Fibroblast of skin of scalp (primary cell): ENCODE measurements at regions not wholly inside any gene's neighbourhood (a gene's known extent, or its start where the extent isn't known, plus 50 kb on each side); places are given as distances from the start of the nearest gene placed in this dataset.

ENCODE experiments used
- DNase-seq: peaks from one replicate; pipeline ENCODE4 v3.0.0-alpha.2; 2013

DNA sequence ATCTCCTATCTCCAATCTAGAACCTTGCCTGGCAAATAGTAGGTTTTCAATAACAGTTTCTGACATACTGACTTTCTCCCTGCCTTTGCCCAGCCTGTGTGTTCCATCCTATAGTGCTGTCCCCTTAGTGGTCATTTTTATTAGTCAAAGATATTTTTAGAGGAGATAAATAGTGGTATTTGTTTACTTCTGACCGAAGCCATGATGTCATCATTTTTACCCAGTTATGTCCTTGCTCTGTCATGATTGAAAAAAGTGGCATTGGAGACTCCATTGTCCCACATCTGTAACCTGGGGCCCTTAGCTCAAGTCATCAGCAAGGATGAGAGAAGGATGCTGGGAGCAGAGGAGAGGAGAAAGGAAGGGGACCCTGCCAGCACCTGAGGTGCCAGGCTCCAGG lies 80.6 kb upstream of the ATP2B2 start:
- DNase-seq, result no peak

DNA sequence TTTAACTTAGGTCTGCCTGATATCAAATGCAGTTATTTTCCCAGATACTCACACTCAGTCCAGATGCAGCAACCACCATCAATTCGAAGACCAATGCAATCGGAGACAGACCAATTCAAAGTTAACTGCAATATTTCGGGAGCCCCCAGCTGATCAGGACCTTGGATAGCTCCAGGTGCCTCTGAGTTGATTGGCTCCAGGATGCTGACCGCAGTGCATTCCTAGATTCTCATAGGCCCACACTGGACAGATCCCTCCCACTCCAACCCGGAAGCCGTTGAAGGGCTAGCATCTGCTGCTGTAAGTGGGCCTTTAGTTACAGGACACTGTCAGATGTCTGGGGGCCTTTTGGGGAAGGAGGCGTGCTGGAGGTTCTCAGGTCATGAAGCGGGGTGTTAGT lies 89.5 kb upstream of the ATP2B2 start:
- DNase-seq, result peak; percentile 74

DNA sequence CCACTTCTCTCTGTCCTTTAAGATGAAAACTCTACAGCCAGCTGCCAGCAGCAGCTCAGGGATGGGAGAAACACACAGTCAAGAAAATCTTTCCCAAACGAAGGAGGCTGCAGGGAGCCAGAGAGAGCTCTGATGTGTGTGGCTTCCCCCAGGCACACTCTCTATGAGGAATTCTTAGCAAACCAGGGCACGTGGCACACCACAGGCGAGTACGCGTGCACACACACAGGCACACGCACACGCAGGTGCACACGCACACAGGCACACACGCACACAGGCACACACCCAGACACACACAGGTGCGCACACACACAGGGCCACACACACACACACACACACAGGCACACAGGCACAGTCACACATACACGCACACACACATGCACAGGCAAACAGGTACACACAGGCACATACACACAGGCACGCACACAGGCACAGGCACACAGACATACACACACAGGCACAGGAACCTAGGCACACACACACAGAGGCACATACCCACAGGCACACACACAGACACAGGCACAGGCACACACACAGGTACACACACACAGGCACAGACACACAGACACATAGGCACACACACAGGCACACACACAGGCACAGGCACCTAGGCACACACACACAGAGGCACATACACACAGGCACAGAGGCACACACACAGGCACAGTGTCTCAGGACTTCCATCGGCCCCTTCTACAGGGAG lies 91.5 kb upstream of the ATP2B2 start:
- DNase-seq, result no peak

DNA sequence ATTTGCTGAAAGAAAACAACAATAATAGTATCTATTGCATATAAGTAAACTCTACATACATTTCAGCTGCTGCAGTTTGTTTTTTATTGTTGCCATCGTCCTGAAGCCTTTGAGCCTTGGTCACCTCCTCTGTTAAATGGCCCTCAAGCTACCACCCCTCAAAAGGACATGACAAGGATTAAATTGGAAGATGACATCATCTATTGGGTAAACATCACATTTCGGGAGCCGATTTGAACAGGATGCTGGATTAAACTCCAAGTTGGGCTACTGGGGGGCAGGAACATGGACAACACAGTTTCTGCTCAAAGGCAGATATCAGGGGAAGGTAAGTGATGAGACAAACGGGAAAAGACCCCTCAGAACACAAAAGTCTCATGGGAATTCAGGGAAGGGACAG lies 92.3 kb upstream of the ATP2B2 start:
- DNase-seq, result no peak

DNA sequence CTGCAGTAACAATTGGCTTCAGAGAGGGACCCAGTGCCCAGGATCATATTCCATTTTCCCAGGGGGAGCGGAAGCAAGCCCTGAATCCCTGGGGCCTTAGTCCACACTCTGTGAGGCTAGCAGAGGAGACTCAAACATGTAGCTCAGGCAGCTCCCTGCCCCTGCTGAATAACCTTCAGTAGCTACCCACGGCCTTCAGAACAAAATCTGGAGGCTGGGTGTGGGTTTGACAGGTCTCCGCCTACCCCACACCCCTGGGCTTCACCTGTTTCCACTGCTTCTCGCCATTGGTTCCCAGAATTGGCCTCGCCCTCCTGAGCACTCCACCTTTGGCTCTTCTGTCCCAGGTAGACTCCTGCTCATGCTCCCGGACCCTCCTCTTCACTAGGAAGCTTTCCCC lies 93.6 kb upstream of the ATP2B2 start:
- no peak for DNase-seq

DNA sequence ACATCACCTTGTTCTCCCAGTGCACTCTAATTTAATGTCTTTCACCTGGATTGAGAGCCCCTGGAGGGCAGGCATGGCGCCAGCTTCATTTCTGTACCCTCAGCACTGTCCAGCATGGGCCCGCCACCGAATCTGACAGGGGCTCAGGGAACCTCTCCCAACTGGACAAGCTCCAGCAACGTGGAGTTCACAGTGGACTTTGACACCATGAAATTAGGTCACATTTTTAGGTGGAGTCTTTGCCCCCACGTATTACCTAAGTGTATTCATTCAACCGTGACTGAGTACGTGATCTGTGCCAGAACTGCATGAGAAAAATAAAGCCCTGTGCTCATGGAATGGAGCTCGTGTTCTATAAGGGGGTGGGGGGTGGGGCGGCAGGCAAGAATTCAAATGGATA lies 94.1 kb upstream of the ATP2B2 start:
- no peak for DNase-seq

DNA sequence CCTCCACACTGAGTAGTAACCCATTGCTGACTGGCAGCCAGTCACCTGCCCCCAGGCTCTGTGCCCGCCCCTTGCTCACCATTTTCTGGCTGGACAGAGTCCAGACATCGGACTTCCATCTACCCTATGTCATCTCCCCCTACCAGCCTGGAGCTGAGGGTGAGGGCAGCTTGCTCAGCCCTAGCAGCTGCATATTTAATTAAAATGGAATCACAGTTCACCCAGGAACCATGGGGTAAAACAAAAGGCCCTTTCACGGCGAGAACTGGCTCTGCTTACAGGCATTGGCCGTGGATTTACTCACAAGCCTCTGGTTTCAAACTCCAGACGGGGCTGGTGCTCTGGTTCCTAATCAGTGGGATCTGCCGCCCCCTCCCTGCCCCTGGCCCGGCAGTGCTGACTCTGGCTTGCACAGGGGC lies 94.9 kb upstream of the ATP2B2 start:
- DNase-seq, result no peak

DNA sequence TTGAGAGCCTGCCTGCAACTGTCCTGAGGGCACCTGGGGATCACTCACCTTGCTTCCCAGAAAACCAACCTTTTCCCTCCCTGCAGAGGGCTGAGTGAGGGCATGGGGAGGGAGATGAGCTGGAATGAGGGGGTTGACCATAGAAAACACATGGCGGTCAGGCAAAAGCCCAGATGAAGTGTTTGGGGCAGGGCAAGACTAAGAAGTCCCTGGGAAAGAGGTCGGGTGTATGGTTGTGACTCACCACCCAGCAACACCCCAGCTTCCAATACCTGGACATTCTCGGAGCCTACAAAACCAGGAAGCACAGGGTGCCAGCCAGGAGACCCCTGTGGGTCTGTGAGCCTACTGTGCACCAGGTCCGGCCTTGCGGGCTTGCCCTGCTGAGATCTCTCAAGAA lies 95.3 kb upstream of the ATP2B2 start:
- DNase-seq, result no peak

DNA sequence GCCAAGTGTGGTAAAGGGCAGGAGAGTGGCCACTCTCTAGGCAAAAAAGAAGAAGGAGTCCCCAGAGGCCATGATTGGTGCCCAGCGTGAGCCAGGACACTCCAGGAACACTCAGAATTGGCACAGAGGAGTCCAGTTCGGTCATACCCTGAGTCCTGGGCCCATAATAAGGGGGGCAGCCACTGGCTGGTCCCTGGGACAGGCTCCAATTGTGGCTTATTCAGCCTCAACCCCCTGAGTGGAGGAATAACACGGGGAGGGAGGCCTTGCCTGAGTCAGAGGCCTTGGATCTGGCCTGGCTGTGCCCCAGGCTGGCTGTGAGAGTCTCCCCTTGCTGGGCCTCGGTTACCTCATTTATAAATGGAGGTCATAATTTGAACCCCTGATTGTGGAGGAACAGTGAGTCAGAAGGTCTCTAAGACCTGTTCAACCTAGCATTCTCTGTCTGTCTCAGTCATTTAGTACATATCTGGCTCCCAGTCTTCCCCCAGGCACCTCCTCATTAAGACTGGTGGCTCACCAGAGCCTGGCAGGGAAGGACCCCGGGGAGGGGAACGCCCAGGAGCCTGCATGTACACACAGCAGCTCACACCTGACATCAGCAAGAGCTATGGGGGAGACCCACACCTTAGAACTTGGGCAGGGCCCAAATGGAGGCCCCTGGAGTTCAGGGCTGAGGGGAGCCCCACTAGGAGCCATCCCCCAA lies 95.9 kb upstream of the ATP2B2 start:
- DNase-seq, result no peak

DNA sequence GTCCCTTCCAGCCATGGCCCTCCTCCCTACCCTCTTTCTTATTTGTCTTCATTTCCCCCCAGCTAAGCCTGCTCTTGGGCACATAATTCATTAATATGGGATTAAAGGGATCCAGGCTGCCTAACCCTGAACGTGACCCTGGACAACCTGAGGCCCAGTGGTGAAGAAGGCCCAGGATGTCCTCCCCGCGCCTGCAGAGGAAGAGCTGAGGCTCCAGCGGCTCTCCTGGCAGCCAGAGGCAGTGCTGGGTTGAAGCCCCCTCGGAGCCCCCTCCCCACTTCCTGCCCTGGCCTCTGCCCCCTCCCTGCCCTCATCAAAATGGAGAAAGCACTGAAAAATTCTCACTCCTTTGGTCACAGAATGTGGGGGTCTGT lies 96.5 kb upstream of the ATP2B2 start:
- no peak for DNase-seq

DNA sequence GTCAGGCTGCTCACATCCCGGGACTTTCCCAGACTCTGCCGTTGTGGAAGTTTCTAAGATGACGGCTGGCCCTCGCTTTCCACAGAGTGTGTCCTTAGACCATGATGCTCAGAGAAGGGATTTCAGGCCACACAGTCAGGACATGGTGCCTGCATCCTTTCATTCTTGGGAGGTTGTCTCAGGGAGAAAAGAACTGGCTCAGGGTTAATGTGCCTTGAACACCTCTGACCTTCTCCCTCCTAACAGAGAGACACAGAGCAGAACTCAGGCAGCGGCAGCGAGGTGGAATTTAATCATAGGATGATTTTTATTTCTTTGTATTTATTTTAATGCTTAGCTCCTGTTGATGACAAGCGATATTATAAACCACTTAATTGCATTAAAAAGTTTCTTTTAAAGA lies 96.9 kb upstream of the ATP2B2 start:
- DNase-seq, result no peak

DNA sequence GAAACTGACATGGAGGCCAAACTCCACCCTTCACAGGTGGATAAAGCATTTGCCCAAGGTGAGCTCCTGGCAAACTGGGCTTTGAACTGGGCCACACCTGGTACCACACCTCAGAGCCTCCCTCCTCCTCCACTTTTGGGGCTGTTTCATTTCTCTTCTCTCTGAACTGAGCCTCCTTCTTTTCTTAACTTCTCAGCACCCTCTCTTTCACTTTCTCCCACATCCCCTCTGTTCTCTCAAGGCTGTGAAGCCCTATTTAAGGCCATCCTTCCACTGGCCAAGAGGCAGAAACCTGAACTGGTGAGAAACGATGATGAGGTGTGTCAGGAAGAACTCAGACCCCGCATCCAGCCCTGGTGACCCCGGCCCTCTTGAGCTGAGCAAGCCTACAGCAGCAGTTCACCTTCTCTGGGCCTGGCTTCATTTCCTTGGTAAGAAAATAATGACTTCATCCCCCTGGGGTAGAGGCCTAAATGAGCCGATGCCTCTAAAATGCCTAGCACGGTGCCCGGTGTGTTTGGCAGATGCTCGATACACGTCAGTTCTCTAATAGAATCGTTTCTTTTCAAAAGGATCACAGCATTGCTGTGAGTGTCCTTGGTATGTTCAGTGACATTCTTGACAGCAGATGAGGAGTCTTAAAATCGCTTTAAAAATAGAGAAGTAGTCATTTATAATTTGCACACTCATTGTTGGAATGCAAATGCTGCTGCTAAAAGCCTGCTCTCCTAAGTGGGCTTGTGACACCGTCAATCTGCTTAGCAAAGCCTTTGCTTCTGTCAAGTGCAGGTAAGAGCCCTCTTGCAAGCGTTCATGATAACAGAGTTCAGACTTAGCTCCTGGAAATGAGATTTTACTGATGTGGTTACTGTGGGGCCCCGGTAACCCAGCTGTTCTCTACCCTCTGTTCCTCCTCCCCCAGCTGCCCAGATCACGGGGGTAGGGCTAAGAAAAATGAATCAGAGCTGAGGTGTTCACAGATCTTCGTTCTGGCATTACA lies 97.7 kb upstream of the ATP2B2 start:
- no peak for DNase-seq

DNA sequence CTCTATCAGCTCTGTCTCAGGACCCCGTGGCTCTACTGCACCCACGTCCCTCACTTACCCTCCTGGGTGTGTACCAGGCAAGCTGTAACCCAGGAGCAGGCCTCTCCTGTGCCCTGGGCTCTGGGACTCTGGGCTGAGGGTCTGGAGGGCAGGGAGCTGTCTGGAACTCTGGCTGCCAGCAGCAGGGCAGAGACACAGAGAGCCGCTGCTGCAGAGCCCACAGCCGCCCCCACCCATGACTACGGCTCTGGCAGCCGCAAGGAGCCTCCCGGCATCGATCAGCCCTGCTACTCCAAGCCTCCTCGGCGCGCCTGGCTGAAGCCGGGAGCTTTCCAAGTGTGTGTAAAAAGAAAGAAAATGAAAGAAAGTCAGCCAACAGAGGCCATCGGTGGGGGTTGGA lies 103.7 kb upstream of the ATP2B2 start:
- no peak for DNase-seq

DNA sequence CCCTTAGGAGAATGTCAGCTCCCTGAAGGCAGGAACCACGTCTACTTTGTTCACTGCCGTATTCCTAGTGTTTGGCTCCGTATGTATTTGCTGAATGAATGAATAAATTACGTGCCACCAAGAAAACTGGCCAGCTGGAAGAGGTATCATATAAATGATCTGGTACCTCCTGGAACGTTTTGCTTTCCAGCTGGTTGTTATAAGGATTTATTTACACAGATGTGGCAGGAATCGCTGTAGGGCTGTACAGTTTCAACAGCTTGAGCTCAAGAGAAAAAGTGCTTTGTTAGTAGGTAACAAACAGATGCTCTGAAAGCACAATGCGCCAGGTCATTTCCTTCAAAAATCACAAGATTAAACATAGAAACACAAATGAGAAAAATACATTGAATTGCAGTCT lies 108.8 kb upstream of the ATP2B2 start:
- DNase-seq, result no peak

DNA sequence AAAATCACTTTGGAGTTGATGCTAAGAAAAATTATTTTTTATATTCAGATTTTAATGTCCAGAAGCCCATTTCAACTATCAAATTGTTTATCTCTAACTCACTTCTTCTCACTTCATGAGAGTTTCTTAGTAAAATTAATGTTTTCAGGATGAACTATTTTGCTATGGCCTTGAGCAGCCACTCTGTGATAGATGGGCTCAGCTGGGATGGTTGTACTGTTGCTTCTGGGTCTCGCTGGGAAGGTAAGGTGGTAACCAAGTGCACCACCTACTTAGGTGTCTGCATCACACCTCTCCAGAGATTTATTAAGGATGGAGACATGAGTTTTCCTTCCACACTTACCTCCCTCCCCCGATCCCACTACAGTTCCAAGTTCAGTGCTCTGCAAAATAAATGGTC lies 110.3 kb upstream of the ATP2B2 start:
- DNase-seq, result no peak

DNA sequence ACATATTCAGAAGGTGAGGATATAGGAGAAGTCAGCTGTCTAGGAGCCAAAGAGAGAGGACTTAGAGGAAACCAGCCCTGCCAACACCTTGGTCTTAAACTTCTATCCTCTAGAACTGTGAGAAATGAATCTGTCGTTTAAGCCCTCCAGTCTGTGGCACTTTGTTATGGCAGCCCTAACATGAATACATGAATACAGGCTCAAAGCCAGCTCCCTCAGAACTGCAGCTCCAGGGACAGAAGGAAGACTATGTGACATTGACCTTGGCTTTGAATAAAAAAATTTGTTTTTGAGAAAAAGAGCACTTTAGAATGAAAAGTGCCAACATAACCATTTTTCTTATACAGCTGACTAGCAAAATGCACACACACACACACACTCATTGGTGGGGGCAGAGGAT lies 110.9 kb upstream of the ATP2B2 start:
- DNase-seq, result no peak

DNA sequence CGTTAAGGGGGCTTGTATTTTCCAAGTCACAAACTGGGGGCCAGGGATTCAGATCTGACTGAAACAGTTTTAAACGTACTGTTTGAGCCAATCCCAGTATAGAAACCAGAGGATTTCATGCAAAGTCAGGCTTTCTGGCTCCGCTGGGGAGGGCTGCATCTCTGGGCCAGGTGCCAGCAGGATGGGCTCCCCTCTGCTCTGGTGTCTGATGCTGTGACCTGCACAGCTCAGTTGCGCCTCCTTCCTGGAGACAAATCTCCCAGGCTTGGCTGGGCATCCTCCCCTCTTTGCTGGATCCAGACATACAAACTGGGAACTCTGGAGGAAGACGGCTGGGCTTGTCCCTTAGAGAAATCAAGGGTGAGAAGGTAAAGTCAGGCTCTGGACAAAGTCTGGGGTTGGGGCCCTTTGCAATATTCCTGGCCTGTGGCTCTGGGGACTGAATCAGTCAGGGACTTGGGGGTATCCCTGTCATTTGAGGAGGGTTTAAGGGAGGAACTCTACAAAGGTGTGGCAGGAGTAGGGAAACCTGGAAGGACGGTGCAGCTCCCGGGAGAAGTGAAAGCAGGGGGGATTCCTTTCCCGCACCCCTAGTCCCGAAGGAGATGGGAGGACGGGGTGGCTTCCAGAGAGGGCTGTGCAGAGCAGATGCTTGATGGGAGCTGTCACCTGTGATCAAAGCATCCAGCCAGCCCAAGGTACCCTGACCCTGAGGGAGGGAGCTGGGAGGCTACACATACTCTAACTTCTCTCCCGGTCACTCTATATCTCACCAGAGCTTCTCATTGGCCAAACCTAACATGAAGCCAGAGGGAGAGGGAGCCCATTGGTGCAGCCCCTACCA lies 114.8 kb upstream of the ATP2B2 start:
- no peak for DNase-seq

DNA sequence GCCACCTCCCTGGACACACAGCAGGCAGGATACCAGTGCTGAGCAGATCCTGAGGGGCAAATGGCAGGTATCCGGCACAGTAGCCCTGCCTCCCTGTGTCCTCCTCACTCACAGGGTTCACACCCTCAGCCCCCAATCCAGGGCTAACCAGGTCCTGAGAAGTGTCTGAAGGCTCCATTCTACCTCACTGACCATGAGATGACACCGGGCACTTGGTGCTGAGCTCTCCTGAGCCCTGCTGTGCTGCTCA lies 115.4 kb upstream of the ATP2B2 start:
- DNase-seq, result no peak

DNA sequence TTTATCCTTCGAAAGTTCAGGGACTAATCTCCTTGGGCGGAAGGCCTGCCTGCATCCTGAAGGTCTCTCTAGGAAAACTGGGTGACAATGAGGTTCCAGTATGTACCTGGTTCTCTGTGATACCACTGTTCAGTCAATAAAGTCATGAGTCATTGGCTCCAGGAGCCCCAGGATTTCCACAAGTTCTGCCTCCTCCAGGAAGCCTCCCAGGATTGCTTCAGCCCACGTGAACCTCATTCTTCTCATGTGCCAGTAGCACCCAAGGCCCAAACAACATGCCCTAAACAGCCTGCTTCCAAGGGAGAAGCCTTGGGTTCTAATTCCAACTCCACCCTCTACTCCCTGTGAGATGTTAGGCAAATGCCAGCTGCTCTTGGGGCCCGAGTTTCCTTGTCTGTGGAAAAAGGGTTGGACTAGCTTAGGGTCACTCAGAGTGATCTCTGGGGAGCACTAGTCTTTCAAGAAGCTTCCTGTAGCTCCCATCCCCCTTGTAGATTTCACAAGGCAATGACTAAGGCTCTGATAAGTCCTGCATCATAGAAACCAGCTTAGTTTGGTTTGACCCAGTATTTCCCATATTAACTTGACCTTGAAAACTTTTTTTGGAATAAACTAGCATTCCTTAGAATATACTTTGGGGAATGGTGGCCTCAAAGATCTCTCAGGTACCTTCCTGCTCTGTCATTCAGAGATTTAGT lies 118.3 kb upstream of the ATP2B2 start:
- DNase-seq, result no peak

DNA sequence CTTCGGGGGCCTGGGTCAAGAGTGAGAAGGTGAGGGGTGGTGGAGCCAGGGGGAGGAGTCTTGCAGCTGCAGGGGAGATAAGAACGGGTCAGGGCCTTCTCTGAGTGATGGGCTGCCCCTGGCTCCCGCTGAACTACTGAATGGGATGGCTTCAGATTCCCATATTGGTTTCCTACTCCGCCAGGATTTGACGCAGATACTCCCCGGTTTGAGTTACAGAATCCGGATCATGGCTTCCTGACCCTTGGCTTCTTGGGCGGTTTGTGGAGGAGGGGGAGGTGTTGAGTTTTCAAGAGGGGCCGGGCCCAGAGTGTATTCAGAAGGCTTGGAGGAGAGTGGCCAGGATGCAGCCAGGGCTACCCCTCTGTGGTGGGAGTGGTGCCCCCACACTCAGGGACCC lies 119.9 kb upstream of the ATP2B2 start:
- DNase-seq, result no peak

DNA sequence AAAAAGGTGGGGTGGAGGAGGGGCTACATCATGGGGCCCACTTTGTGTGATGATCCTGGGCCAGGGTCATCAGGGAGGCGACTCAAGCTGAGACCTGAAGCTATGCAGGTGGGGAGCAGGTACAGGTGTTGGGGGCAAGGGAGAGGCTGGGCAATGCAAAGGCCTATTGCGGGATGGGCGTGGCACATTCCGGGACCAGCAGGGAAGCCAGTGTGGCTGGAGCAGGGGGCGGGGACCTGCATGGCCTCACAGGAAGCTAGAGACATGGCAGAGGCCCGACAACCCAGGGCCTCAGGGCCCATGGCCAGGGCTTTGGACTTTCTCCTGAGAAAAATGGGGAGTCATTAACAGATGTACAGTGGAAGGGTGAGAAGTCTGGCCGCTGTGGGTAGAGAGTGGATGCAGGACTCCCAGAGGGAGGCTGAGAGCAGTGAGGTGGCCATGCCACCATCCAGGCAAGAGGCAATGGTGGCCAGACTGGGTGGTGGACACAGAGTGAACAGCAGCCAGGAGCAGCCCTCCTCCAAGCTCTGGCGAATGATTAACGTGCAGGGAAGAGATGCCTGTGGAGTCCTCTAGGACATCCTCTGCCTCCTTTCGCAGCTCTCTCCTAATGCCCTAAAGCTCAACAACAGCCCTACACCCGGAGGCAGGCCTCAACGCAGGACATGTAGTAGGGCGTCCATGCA lies 122.6 kb upstream of the ATP2B2 start:
- DNase-seq, result no peak
